Frontal cortex (tissue), 3 donors: ENCODE measurements at regions not wholly inside any gene's neighbourhood (a gene's known extent, or its start where the extent isn't known, plus 50 kb on each side); places are given as distances from the start of the nearest gene placed in this dataset.

Source experiments
- DNase-seq, 2 donors: peaks; one replicate each; pipeline ENCODE4 v3.0.0; 2012; ENCODE audit warnings: low spot score in 2 of 2
- FAIRE-seq: peaks from 2 replicates; lab custom pipeline; 2012; peaks lifted over from hg19 to GRCh38; lab: Jason Lieb, UNC
- donor health status: control.
- donor health status: control.
- donor health status: control.

GRCh38 chr2:5325523-5325922 is 366.7 kb upstream of the SOX11 start:
- no peak for DNase-seq
- FAIRE-seq, result no peak

GRCh38 chr2:5328826-5329225 is 363.4 kb upstream of the SOX11 start:
- FAIRE-seq (no peak), DNase-seq (peak in 1 of 2 donors; percentile 12)

GRCh38 chr2:5329763-5330162 is 362.4 kb upstream of the SOX11 start:
- DNase-seq (no peak), FAIRE-seq (no peak)

- FAIRE-seq, result no peak
- DNase-seq, result no peak
Measured at GRCh38 chr2:5330961-5331360, 361.2 kb upstream of the SOX11 start.

- no peak for FAIRE-seq
- no peak for DNase-seq
Measured at GRCh38 chr2:5332925-5333324, 359.3 kb upstream of the SOX11 start.

- no peak for FAIRE-seq
- DNase-seq, result no peak
Measured at GRCh38 chr2:5339473-5339872, 352.7 kb upstream of the SOX11 start.

- DNase-seq (no peak), FAIRE-seq (no peak)
Measured at GRCh38 chr2:5343785-5344335, 348.3 kb upstream of the SOX11 start.

GRCh38 chr2:5352286-5352685 is 339.9 kb upstream of the SOX11 start:
- DNase-seq (no peak), FAIRE-seq (no peak)

- FAIRE-seq, result no peak
- no peak for DNase-seq
Measured at GRCh38 chr2:5353565-5353964, 338.6 kb upstream of the SOX11 start.

GRCh38 chr2:5359397-5359796 is 332.8 kb upstream of the SOX11 start:
- FAIRE-seq (no peak), DNase-seq (no peak)

- FAIRE-seq (no peak), DNase-seq (no peak)
Measured at GRCh38 chr2:5360081-5360480, 332.1 kb upstream of the SOX11 start.

- FAIRE-seq (no peak), DNase-seq (no peak)
Measured at GRCh38 chr2:5364361-5364760, 327.8 kb upstream of the SOX11 start.

GRCh38 chr2:5365871-5366461 is 326.2 kb upstream of the SOX11 start:
- DNase-seq (peak in 1 of 2 donors; percentile 32), FAIRE-seq (no peak)

GRCh38 chr2:5367321-5367720 is 324.9 kb upstream of the SOX11 start:
- FAIRE-seq, result no peak

GRCh38 chr2:5368263-5368662 is 323.9 kb upstream of the SOX11 start:
- DNase-seq, result no peak
- no peak for FAIRE-seq

More at GRCh38 chr2:5367321-5367720, 324.9 kb upstream of the SOX11 start:
- no peak for DNase-seq

GRCh38 chr2:5369510-5369909 is 322.7 kb upstream of the SOX11 start:
- FAIRE-seq, result no peak
- DNase-seq, result no peak

- FAIRE-seq (no peak), DNase-seq (no peak)
Measured at GRCh38 chr2:5370158-5370557, 322.0 kb upstream of the SOX11 start.

GRCh38 chr2:5372141-5372540 is 320.0 kb upstream of the SOX11 start:
- no peak for DNase-seq
- FAIRE-seq, result no peak

- FAIRE-seq, result no peak
- no peak for DNase-seq
Measured at GRCh38 chr2:5373200-5373599, 319.0 kb upstream of the SOX11 start.

- FAIRE-seq, result no peak
Measured at GRCh38 chr2:5374762-5375161, 317.4 kb upstream of the SOX11 start.

GRCh38 chr2:5377323-5377722 is 314.9 kb upstream of the SOX11 start:
- DNase-seq, result no peak

More at GRCh38 chr2:5374762-5375161, 317.4 kb upstream of the SOX11 start:
- DNase-seq, result no peak

GRCh38 chr2:5379811-5380210 is 312.4 kb upstream of the SOX11 start:
- FAIRE-seq, result no peak
- DNase-seq, result no peak

More at GRCh38 chr2:5377323-5377722, 314.9 kb upstream of the SOX11 start:
- no peak for FAIRE-seq
